H9 (cell line): ENCODE measurements at regions not wholly inside any gene's neighbourhood (a gene's known extent, or its start where the extent isn't known, plus 50 kb on each side); places are given as distances from the start of the nearest gene placed in this dataset.

Experiments used
- DNase-seq: peaks from one replicate; pipeline ENCODE4 v3.0.0-alpha.2; 2017
- H2AFZ ChIP-seq: one replicate; pipeline ENCODE4 v1.6.1; 2013; ENCODE audit warnings: mild to moderate bottlenecking, low read length, control low read depth, moderate library complexity
- H2AK5ac ChIP-seq: 2 replicates; pipeline ENCODE4 v1.6.1; 2013; ENCODE audit warnings: low read length, control low read depth, mixed read lengths; ENCODE audit not compliant: insufficient read length
- H2BK120ac ChIP-seq: one replicate; pipeline ENCODE4 v1.6.1; 2013; ENCODE audit warnings: low read depth, mild to moderate bottlenecking, low read length, control low read depth, inconsistent platforms; ENCODE audit not compliant: poor library complexity, severe bottlenecking
- H2BK12ac ChIP-seq: 2 replicates; pipeline ENCODE4 v1.6.1; 2013; ENCODE audit warnings: low read length, control low read depth, mixed read lengths, low read depth; ENCODE audit not compliant: insufficient read length
- H2BK15ac ChIP-seq: 2 replicates; pipeline ENCODE4 v1.6.1; 2013; ENCODE audit warnings: low read depth, low read length, control low read depth
- H2BK20ac ChIP-seq: one replicate; pipeline ENCODE4 v1.6.1; 2013; ENCODE audit warnings: low read depth, mild to moderate bottlenecking, low read length, control low read depth, inconsistent platforms; ENCODE audit not compliant: poor library complexity, severe bottlenecking
- H2BK5ac ChIP-seq: 2 replicates; pipeline ENCODE4 v1.6.1; 2013; ENCODE audit warnings: low read length, control low read depth, mixed read lengths; ENCODE audit not compliant: insufficient read length
- H3K14ac ChIP-seq: 2 replicates; pipeline ENCODE4 v1.6.1; 2013; ENCODE audit warnings: low read length, control low read depth; ENCODE audit not compliant: insufficient read depth
- H3K18ac ChIP-seq: 2 replicates; pipeline ENCODE4 v1.6.1; 2013; ENCODE audit warnings: low read depth, mild to moderate bottlenecking, mixed read lengths, low read length, control low read depth; ENCODE audit not compliant: insufficient read length
- H3K23ac ChIP-seq: 2 replicates; pipeline ENCODE4 v1.6.1; 2013; ENCODE audit warnings: low read length, control low read depth, mixed read lengths, low read depth; ENCODE audit not compliant: insufficient read length
- H3K23me2 ChIP-seq: 2 replicates; pipeline ENCODE4 v1.6.1; 2013; ENCODE audit warnings: low read depth, mild to moderate bottlenecking, mixed read lengths, low read length, control low read depth; ENCODE audit not compliant: insufficient read length, poor library complexity, severe bottlenecking
- H3K27ac ChIP-seq: 2 replicates; pipeline ENCODE4 v1.5.1; 2013; ENCODE audit warnings: low read length, control low read depth, mixed read lengths, low read depth; ENCODE audit not compliant: insufficient read length
- H3K27me3 ChIP-seq: 2 replicates; pipeline ENCODE4 v1.6.1; 2013; ENCODE audit warnings: low read length, control low read depth, inconsistent platforms; ENCODE audit not compliant: insufficient read depth
- H3K4ac ChIP-seq: 2 replicates; pipeline ENCODE4 v1.6.1; 2013; ENCODE audit warnings: low read depth, mild to moderate bottlenecking, control low read depth, inconsistent platforms, low read length, moderate library complexity
- H3K4me1 ChIP-seq: 2 replicates; pipeline ENCODE4 v1.6.1; 2013; ENCODE audit warnings: low read length, control low read depth, inconsistent platforms; ENCODE audit not compliant: insufficient read depth
- H3K4me2 ChIP-seq: 2 replicates; pipeline ENCODE4 v1.6.1; 2013; ENCODE audit warnings: low read length, control low read depth, mixed read lengths; ENCODE audit not compliant: insufficient read length, insufficient read depth
- H3K56ac ChIP-seq: 2 replicates; pipeline ENCODE4 v1.6.1; 2013; ENCODE audit warnings: low read depth, mild to moderate bottlenecking, mixed read lengths, low read length, control low read depth; ENCODE audit not compliant: insufficient read length
- H3K79me1 ChIP-seq: 2 replicates; pipeline ENCODE4 v1.6.1; 2013; ENCODE audit warnings: low read depth, mild to moderate bottlenecking, moderate library complexity, low read length, control low read depth, inconsistent platforms; ENCODE audit not compliant: insufficient read depth, poor library complexity, severe bottlenecking
- H3K79me2 ChIP-seq: 2 replicates; pipeline ENCODE4 v1.6.1; 2013; ENCODE audit warnings: low read length, control low read depth, inconsistent platforms; ENCODE audit not compliant: insufficient read depth
- H3K9ac ChIP-seq: 2 replicates; pipeline ENCODE4 v1.6.1; 2013; ENCODE audit warnings: low read length, control low read depth, mixed read lengths; ENCODE audit not compliant: insufficient read length; ENCODE audit errors: extremely low read depth
- H3K9me3 ChIP-seq: one replicate; pipeline ENCODE4 v1.6.1; 2013; ENCODE audit warnings: low read depth, low read length, inconsistent platforms; ENCODE audit not compliant: control insufficient read depth
- H3T11ph ChIP-seq: one replicate; pipeline ENCODE4 v1.6.1; 2013; ENCODE audit warnings: mild to moderate bottlenecking, low read length, control low read depth, inconsistent platforms
- H4K20me1 ChIP-seq: one replicate; pipeline ENCODE4 v1.6.1; 2013; ENCODE audit not compliant: control insufficient read depth, insufficient read length, insufficient read depth
- H4K5ac ChIP-seq: 2 replicates; pipeline ENCODE4 v1.6.1; 2013; ENCODE audit warnings: low read depth, mild to moderate bottlenecking, mixed read lengths, low read length, control low read depth; ENCODE audit not compliant: insufficient read length
- H4K8ac ChIP-seq: replicated peaks from 2 replicates; pipeline ENCODE4 v1.6.1; 2013; ENCODE audit warnings: low read length, control low read depth, mixed read lengths, low read depth; ENCODE audit not compliant: insufficient read length
- H4K91ac ChIP-seq: 2 replicates; pipeline ENCODE4 v1.6.1; 2013; ENCODE audit warnings: low read depth, mild to moderate bottlenecking, moderate library complexity, mixed read lengths, low read length, control low read depth; ENCODE audit not compliant: insufficient read length
- H3K27ac Mint-ChIP-seq, 3 experiments: 2 replicates in 2 of 3; 3 replicates in 1 of 3; pipeline ENCODE4 v1.8.0; 2020 to 2021; ENCODE audit warnings: mixed read lengths in 3 of 3, mild to moderate bottlenecking in 1 of 3, moderate library complexity in 1 of 3
- H3K27me3 Mint-ChIP-seq: 2 replicates; pipeline ENCODE4 v1.8.0; 2021; ENCODE audit warnings: low read depth, mild to moderate bottlenecking, moderate library complexity, mixed read lengths
- H3K36me3 Mint-ChIP-seq, 3 experiments: 2 replicates in 2 of 3; 3 replicates in 1 of 3; pipeline ENCODE4 v1.8.0; 2020 to 2021; ENCODE audit warnings: low read depth in 3 of 3, mixed read lengths in 3 of 3; ENCODE audit not compliant: insufficient read depth in 1 of 3
- H3K4me1 Mint-ChIP-seq, 2 experiments: 2 replicates each; pipeline ENCODE4 v1.8.0; 2020; ENCODE audit warnings: mixed read lengths in 2 of 2
- H3K4me3 Mint-ChIP-seq, 2 experiments: 2 replicates in 1 of 2; 3 replicates in 1 of 2; pipeline ENCODE4 v1.8.0; 2020 to 2021; ENCODE audit warnings: mild to moderate bottlenecking in 2 of 2, mixed read lengths in 2 of 2, moderate library complexity in 1 of 2
- H3K9me3 Mint-ChIP-seq, 2 experiments: 2 replicates in 1 of 2; 3 replicates in 1 of 2; pipeline ENCODE4 v1.8.0; 2020; ENCODE audit warnings: mild to moderate bottlenecking in 2 of 2, mixed read lengths in 2 of 2, moderate library complexity in 1 of 2
- WGBS: extraction: QIAGEN DNeasy Blood & Tissue Kit; methylation state at CpG from one replicate; pipeline ENCODE4 v1.1.7; 2013; ENCODE audit warnings: missing lambda C conversion rate, low lambda C conversion rate, mixed read lengths; ENCODE audit not compliant: insufficient read length; ENCODE audit errors: extremely low coverage; 5-methylcytosine and 5-hydroxymethylcytosine counted together
- TF ChIP-seq, protein P1 (sequence below): fragments of 200-600 bp; sonication (generic); conservative IDR thresholded peaks from 3 replicates; pipeline ENCODE4 v1.8.0; 2021; ENCODE audit warnings: antibody characterized with exemption, mild to moderate bottlenecking

DNA sequence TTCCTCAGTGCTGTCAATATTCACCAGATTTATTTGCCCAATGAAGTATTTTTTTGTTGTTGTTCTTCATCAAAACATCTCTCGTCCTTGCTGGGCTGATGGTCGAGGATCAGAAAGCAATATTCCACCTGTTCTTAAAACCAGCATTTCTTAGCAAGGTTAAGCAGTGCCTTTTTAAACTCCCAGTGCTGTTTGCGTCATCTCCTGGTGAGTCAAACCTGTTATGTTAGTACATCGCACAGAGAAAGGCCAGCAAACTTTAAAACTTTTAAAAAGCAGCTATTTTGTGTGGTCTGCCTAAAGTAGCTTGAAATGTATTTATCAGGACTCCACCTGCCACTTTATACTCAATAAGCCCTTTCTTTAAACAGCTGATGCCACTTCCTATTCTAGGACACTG is 802.0 kb downstream of the KCNA4 start:
- no CpG with 5 or more reads among the region's 4 CpGs for WGBS

More for the DNA sequence above, 802.0 kb downstream of the KCNA4 start:
- TF ChIP-seq, protein P1, sequence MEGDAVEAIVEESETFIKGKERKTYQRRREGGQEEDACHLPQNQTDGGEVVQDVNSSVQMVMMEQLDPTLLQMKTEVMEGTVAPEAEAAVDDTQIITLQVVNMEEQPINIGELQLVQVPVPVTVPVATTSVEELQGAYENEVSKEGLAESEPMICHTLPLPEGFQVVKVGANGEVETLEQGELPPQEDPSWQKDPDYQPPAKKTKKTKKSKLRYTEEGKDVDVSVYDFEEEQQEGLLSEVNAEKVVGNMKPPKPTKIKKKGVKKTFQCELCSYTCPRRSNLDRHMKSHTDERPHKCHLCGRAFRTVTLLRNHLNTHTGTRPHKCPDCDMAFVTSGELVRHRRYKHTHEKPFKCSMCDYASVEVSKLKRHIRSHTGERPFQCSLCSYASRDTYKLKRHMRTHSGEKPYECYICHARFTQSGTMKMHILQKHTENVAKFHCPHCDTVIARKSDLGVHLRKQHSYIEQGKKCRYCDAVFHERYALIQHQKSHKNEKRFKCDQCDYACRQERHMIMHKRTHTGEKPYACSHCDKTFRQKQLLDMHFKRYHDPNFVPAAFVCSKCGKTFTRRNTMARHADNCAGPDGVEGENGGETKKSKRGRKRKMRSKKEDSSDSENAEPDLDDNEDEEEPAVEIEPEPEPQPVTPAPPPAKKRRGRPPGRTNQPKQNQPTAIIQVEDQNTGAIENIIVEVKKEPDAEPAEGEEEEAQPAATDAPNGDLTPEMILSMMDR, result no peak
- no peak overlapping the region for H3K9ac ChIP-seq
- no peak overlapping the region for H4K91ac ChIP-seq
- no peak overlapping the region for H4K8ac ChIP-seq
- H3K9me3 ChIP-seq, result no peaks in the 10 kb centered on the region
- no peak overlapping the region for H3T11ph ChIP-seq
- H3K36me3 Mint-ChIP-seq, result 0 out of 7 replicates have a peak, but pooled peaks cover 0 to 2% (median 0%) of the 10 kb centered on the region in 3 experiments
- no peaks in the 10 kb centered on the region for H4K20me1 ChIP-seq
- no peak overlapping the region for H2AK5ac ChIP-seq
- peaks cover 3 to 7% of the 10 kb centered on the region in 2 experiments; a peak in 2 of 5 replicates for H3K9me3 Mint-ChIP-seq
- H3K4me1 ChIP-seq, result no peaks in the 10 kb centered on the region
- H3K79me1 ChIP-seq, result no peaks in the 10 kb centered on the region
- H3K56ac ChIP-seq, result no peak overlapping the region
- H3K4me3 Mint-ChIP-seq, result no peak overlapping the region
- no peak overlapping the region for H3K4me2 ChIP-seq
- H3K79me2 ChIP-seq, result no peaks in the 10 kb centered on the region
- no peaks in the 10 kb centered on the region for H3K27me3 Mint-ChIP-seq
- no peak overlapping the region for H2BK5ac ChIP-seq
- no peak overlapping the region for H3K23ac ChIP-seq
- H3K4me1 Mint-ChIP-seq, result no peaks in the 10 kb centered on the region
- H3K4ac ChIP-seq, result no peak overlapping the region
- H2BK12ac ChIP-seq, result no peak overlapping the region
- no peaks in the 10 kb centered on the region for H3K27me3 ChIP-seq
- H4K5ac ChIP-seq, result no peak overlapping the region
- no peak overlapping the region for H3K27ac Mint-ChIP-seq
- no peak overlapping the region for H2BK120ac ChIP-seq
- no peak overlapping the region for H2BK20ac ChIP-seq
- no peaks in the 10 kb centered on the region for H3K23me2 ChIP-seq
- DNase-seq, result no peak
- no peak overlapping the region for H3K18ac ChIP-seq
- no peak overlapping the region for H3K14ac ChIP-seq
- H2BK15ac ChIP-seq, result no peak overlapping the region
- H3K27ac ChIP-seq, result no peak overlapping the region
- no peak overlapping the region for H2AFZ ChIP-seq
